Trophoblast cell (in vitro differentiated cells and primary cell): ENCODE measurements at regions not wholly inside any gene's neighbourhood (a gene's known extent, or its start where the extent isn't known, plus 50 kb on each side); places are given as distances from the start of the nearest gene placed in this dataset.

Source experiments
- DNase-seq, 2 donors: peaks; one replicate each; pipeline ENCODE4 v3.0.0-alpha.2; 2016
- H2AFZ ChIP-seq: 2 replicates; pipeline ENCODE4 v1.6.1; 2013; ENCODE audit warnings: low read length, moderate library complexity, mild to moderate bottlenecking; ENCODE audit not compliant: insufficient read depth, poor library complexity
- H2AK5ac ChIP-seq: 2 replicates; pipeline ENCODE4 v1.6.1; 2013; ENCODE audit warnings: mild to moderate bottlenecking, low read length
- H2BK120ac ChIP-seq: 2 replicates; pipeline ENCODE4 v1.6.1; 2013; ENCODE audit warnings: low read length, mild to moderate bottlenecking, moderate library complexity; ENCODE audit not compliant: insufficient read depth, poor library complexity
- H2BK12ac ChIP-seq: 2 replicates; pipeline ENCODE4 v1.6.1; 2013; ENCODE audit warnings: mild to moderate bottlenecking, low read length, moderate library complexity
- H2BK5ac ChIP-seq: 2 replicates; pipeline ENCODE4 v1.6.1; 2013; ENCODE audit warnings: low read length, low read depth, moderate library complexity, mild to moderate bottlenecking; ENCODE audit not compliant: poor library complexity
- H3K14ac ChIP-seq: 2 replicates; pipeline ENCODE4 v1.6.1; 2013; ENCODE audit warnings: mild to moderate bottlenecking, low read length
- H3K18ac ChIP-seq: 2 replicates; pipeline ENCODE4 v1.6.1; 2013; ENCODE audit warnings: mild to moderate bottlenecking, low read length
- H3K23ac ChIP-seq: 2 replicates; pipeline ENCODE4 v1.6.1; 2013; ENCODE audit warnings: low read length
- H3K27ac ChIP-seq: 2 replicates; pipeline ENCODE4 v1.5.1; 2013; ENCODE audit warnings: low read depth, mild to moderate bottlenecking, inconsistent platforms, low read length, moderate library complexity
- H3K27me3 ChIP-seq: 2 replicates; pipeline ENCODE4 v1.6.1; 2013; ENCODE audit warnings: inconsistent platforms, mild to moderate bottlenecking, low read length, moderate library complexity; ENCODE audit not compliant: insufficient read depth
- H3K36me3 ChIP-seq, 2 experiments: 1 replicate in 1 of 2; 2 replicates in 1 of 2; pipeline ENCODE4 v1.6.1; 2013; ENCODE audit warnings: low read length in 2 of 2, mild to moderate bottlenecking in 2 of 2, moderate library complexity in 1 of 2; ENCODE audit not compliant: insufficient read depth in 2 of 2, control insufficient read depth in 1 of 2
- H3K4ac ChIP-seq: 2 replicates; pipeline ENCODE4 v1.6.1; 2013; ENCODE audit warnings: low read depth, mild to moderate bottlenecking, low read length, moderate library complexity
- H3K4me1 ChIP-seq, 2 experiments: 1 replicate in 1 of 2; 2 replicates in 1 of 2; pipeline ENCODE4 v1.6.1; 2013; ENCODE audit warnings: low read length in 2 of 2, mild to moderate bottlenecking in 2 of 2, moderate library complexity in 1 of 2; ENCODE audit not compliant: insufficient read depth in 2 of 2, control insufficient read depth in 1 of 2
- H3K4me2 ChIP-seq: 2 replicates; pipeline ENCODE4 v1.6.1; 2013; ENCODE audit warnings: inconsistent platforms, mild to moderate bottlenecking, low read length, moderate library complexity
- H3K4me3 ChIP-seq: 2 replicates; pipeline ENCODE4 v1.5.1; 2013; ENCODE audit warnings: mild to moderate bottlenecking, low read depth, low read length, inconsistent platforms
- H3K79me1 ChIP-seq: one replicate; pipeline ENCODE4 v1.6.1; 2013; ENCODE audit warnings: low read length
- H3K79me2 ChIP-seq: 2 replicates; pipeline ENCODE4 v1.6.1; 2013; ENCODE audit warnings: low read length, mild to moderate bottlenecking; ENCODE audit not compliant: control insufficient read depth, insufficient read depth, poor library complexity
- H3K9ac ChIP-seq: 2 replicates; pipeline ENCODE4 v1.6.1; 2013; ENCODE audit warnings: mild to moderate bottlenecking, low read length
- H3K9me3 ChIP-seq: 2 replicates; pipeline ENCODE4 v1.6.1; 2013; ENCODE audit warnings: low read depth, mild to moderate bottlenecking, control low read depth, inconsistent platforms, low read length; ENCODE audit not compliant: insufficient read depth
- H4K12ac ChIP-seq: 2 replicates; pipeline ENCODE4 v1.6.1; 2013; ENCODE audit warnings: low read depth, mild to moderate bottlenecking, low read length, moderate library complexity
- H4K8ac ChIP-seq: 2 replicates; pipeline ENCODE4 v1.6.1; 2013; ENCODE audit warnings: low read depth, mild to moderate bottlenecking, low read length, moderate library complexity
- H4K91ac ChIP-seq: one replicate; pipeline ENCODE4 v1.6.1; 2013; ENCODE audit warnings: low read depth, mild to moderate bottlenecking, low read length, moderate library complexity
- WGBS: extraction: QIAGEN DNeasy Blood & Tissue Kit; methylation state at CpG from one replicate; pipeline ENCODE4 v1.1.7; 2013; ENCODE audit warnings: missing lambda C conversion rate; ENCODE audit not compliant: insufficient read length, insufficient coverage; ENCODE audit errors: extremely low coverage; 5-methylcytosine and 5-hydroxymethylcytosine counted together

- Histone ChIP-seq H3K27me3 (no peaks in the 10 kb centered on the region), H4K91ac (no peak overlapping the region), H3K4ac (no peak overlapping the region), H2BK5ac (no peak overlapping the region), H2AK5ac (no peak overlapping the region), H3K27ac (no peak overlapping the region), H3K14ac (no peak overlapping the region), H3K18ac (no peak overlapping the region), H3K9me3 (peaks cover 27% of the 10 kb centered on the region), H3K79me1 (no peaks in the 10 kb centered on the region), H3K4me1 (no peaks in the 10 kb centered on the region), H3K79me2 (no peaks in the 10 kb centered on the region), H2BK120ac (no peak overlapping the region), H2BK12ac (no peak overlapping the region), H3K4me2 (no peak overlapping the region), H3K23ac (no peak overlapping the region), H4K8ac (no peak overlapping the region), H4K12ac (no peak overlapping the region), H2AFZ (no peak overlapping the region), H3K9ac (no peak overlapping the region), H3K4me3 (no peak overlapping the region), H3K36me3 (no peaks in the 10 kb centered on the region)
- DNase-seq: no peak
- WGBS: no CpG with 5 or more reads among the region's 6 CpGs
These were observed 1202.6 kb downstream of the TBC1D22A start for GRCh38 chr22:47965066-47965465.

- H3K4me1 ChIP-seq: no peaks in the 10 kb centered on the region
- H2AK5ac ChIP-seq: no peak overlapping the region
- no peak overlapping the region for H4K12ac ChIP-seq
- no peak overlapping the region for H3K4ac ChIP-seq
- H3K4me2 ChIP-seq: no peak overlapping the region
- no peak overlapping the region for H2BK120ac ChIP-seq
- no peaks in the 10 kb centered on the region for H3K79me1 ChIP-seq
- no peak overlapping the region for H2BK12ac ChIP-seq
- no peaks in the 10 kb centered on the region for H3K79me2 ChIP-seq
- no peak overlapping the region for H3K14ac ChIP-seq
- H3K9me3 ChIP-seq: peaks cover 28% of the 10 kb centered on the region
- no peak overlapping the region for H3K9ac ChIP-seq
- no peak for DNase-seq
- H3K18ac ChIP-seq: no peak overlapping the region
- H2AFZ ChIP-seq: no peak overlapping the region
- no CpG with 5 or more reads among the region's 6 CpGs for WGBS
- no peak overlapping the region for H3K27ac ChIP-seq
- no peaks in the 10 kb centered on the region for H3K36me3 ChIP-seq
- no peak overlapping the region for H4K91ac ChIP-seq
- H2BK5ac ChIP-seq: no peak overlapping the region
- H3K27me3 ChIP-seq: no peaks in the 10 kb centered on the region
- H4K8ac ChIP-seq: no peak overlapping the region
- no peak overlapping the region for H3K4me3 ChIP-seq
- H3K23ac ChIP-seq: no peak overlapping the region
These were observed 1201.2 kb downstream of the TBC1D22A start for GRCh38 chr22:47963660-47964059.

DNA sequence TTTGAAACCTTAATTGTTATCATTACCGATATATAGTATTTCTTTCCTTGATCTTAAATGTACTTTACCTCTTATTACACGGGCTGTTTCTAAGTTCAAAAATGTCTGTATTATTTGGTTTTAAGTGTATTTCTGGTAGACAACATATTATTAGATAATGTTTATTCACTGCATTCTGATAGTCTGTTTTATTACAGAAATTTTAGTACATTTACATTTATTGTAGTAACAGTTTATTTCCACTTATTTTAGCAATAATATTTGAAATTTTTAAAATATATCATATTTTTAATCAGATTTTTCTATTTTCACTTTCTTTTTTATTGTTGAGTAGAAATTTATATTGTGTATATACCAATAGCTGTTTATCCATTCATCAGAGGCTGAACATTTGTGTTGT lies 1195.2 kb downstream of the TBC1D22A start:
- Histone ChIP-seq H3K23ac (no peak overlapping the region), H3K27me3 (no peaks in the 10 kb centered on the region)
- WGBS: no CpG with 5 or more reads among the region's 2 CpGs

DNA sequence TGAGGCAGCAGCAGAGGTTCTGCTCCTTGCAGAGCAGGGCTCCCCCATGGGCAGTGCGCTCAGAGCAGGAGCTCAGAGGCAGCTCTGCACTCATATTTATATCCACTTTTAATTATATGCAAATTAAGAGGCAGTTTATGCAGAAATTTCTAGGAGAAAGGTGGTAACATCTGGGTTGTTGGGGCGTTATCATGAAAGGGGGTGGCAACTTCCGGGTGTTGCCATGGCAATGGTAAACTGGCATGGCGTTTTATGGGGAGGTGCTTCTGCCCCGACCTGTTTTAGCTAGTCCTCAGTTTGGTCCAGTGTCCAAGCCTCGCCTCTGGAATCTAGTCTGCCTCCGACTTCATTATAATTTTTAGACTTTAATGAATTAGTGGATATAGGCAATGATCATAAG lies 1191.7 kb downstream of the TBC1D22A start:
- H3K23ac ChIP-seq: no peak overlapping the region
- no CpG with 5 or more reads among the region's 7 CpGs for WGBS
- no peak overlapping the region for H3K14ac ChIP-seq
- no peaks in the 10 kb centered on the region for H3K36me3 ChIP-seq
- peaks cover 8% of the 10 kb centered on the region for H3K9me3 ChIP-seq
- no peak overlapping the region for H3K18ac ChIP-seq
- no peak overlapping the region for H2BK5ac ChIP-seq
- no peak overlapping the region for H4K91ac ChIP-seq
- no peak overlapping the region for H3K4ac ChIP-seq
- no peak overlapping the region for H3K4me2 ChIP-seq
- DNase-seq: no peak
- no peak overlapping the region for H3K4me3 ChIP-seq
- H3K27me3 ChIP-seq: no peaks in the 10 kb centered on the region
- no peak overlapping the region for H3K9ac ChIP-seq
- no peaks in the 10 kb centered on the region for H3K79me1 ChIP-seq
- no peak overlapping the region for H3K27ac ChIP-seq
- no peaks in the 10 kb centered on the region for H3K79me2 ChIP-seq
- no peaks in the 10 kb centered on the region for H3K4me1 ChIP-seq
- H4K12ac ChIP-seq: no peak overlapping the region
- no peak overlapping the region for H2AK5ac ChIP-seq
- no peak overlapping the region for H2BK120ac ChIP-seq
- H2BK12ac ChIP-seq: no peak overlapping the region
- no peak overlapping the region for H4K8ac ChIP-seq
- H2AFZ ChIP-seq: no peak overlapping the region

More for the DNA sequence above, 1195.2 kb downstream of the TBC1D22A start:
- Histone ChIP-seq H3K4me1 (no peaks in the 10 kb centered on the region), H3K4me3 (no peak overlapping the region), H4K91ac (no peak overlapping the region), H2BK5ac (no peak overlapping the region), H3K79me2 (no peaks in the 10 kb centered on the region), H3K4ac (no peak overlapping the region), H4K12ac (no peak overlapping the region), H3K4me2 (no peak overlapping the region), H3K18ac (no peak overlapping the region), H2BK120ac (no peak overlapping the region), H2AFZ (no peak overlapping the region), H2AK5ac (no peak overlapping the region), H3K9ac (no peak overlapping the region), H3K27ac (no peak overlapping the region), H2BK12ac (no peak overlapping the region), H3K36me3 (no peaks in the 10 kb centered on the region), H4K8ac (no peak overlapping the region), H3K14ac (no peak overlapping the region), H3K79me1 (no peaks in the 10 kb centered on the region), H3K9me3 (peaks cover 3% of the 10 kb centered on the region)
- no peak for DNase-seq
